ENCODE measurements at regions not wholly inside any gene's neighbourhood (a gene's known extent, or its start where the extent isn't known, plus 50 kb on each side); places are given as distances from the start of the nearest gene placed in this dataset.

DNA sequence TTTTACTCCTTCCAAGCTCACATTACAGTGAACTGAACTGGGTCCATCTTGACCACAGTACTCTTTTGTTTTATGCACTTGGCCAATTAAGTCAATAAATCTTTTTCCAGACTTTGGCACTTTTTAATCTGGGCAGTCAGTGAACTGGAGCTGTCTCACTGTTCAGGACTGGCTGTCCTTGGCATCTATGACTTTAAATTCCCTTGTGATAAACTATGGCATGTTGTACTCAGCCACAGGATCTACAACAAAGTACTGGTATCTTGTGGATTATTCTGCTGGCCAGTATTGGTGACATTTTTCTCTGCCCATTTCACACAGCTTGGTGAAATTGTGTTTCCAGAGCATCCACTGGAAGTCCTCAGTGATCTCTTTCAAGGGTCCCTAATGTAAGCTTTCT lies 1144.8 kb upstream of the SEMA6A start:
- Histone ChIP-seq H3F3A (ENCODE audit: insufficient read depth, low read length, poor library complexity, severe bottlenecking) (no peaks in the 10 kb centered on the region), H3K4me3 (ENCODE audit: low read length) (no peak overlapping the region), H3K27ac (ENCODE audit: low read length) (no peak overlapping the region), H3K9me3 (ENCODE audit: low read length) (peaks cover 3% of the 10 kb centered on the region), H3K9me2 (ENCODE audit: insufficient read depth, low read length) (no peaks in the 10 kb centered on the region), H3K36me3 (ENCODE audit: insufficient read depth, low read length) (no peaks in the 10 kb centered on the region), H3K79me2 (replicated peaks; ENCODE audit: insufficient read depth, low read length) (no peaks in the 10 kb centered on the region), H4K20me1 (ENCODE audit: insufficient read depth) (no peaks in the 10 kb centered on the region), H3K9ac (ENCODE audit: low read length) (no peak overlapping the region), H3K4me2 (ENCODE audit: low read length) (no peak overlapping the region), H2AFZ (ENCODE audit: low read depth, low read length) (no peak overlapping the region), H3K27me3 (ENCODE audit: insufficient read depth, low read depth, low read length) (no peaks in the 10 kb centered on the region)
- no peak for TF ChIP-seq RAD21 (conservative IDR thresholded peaks at IDR 0.05)
- TF ChIP-seq, protein P1, sequence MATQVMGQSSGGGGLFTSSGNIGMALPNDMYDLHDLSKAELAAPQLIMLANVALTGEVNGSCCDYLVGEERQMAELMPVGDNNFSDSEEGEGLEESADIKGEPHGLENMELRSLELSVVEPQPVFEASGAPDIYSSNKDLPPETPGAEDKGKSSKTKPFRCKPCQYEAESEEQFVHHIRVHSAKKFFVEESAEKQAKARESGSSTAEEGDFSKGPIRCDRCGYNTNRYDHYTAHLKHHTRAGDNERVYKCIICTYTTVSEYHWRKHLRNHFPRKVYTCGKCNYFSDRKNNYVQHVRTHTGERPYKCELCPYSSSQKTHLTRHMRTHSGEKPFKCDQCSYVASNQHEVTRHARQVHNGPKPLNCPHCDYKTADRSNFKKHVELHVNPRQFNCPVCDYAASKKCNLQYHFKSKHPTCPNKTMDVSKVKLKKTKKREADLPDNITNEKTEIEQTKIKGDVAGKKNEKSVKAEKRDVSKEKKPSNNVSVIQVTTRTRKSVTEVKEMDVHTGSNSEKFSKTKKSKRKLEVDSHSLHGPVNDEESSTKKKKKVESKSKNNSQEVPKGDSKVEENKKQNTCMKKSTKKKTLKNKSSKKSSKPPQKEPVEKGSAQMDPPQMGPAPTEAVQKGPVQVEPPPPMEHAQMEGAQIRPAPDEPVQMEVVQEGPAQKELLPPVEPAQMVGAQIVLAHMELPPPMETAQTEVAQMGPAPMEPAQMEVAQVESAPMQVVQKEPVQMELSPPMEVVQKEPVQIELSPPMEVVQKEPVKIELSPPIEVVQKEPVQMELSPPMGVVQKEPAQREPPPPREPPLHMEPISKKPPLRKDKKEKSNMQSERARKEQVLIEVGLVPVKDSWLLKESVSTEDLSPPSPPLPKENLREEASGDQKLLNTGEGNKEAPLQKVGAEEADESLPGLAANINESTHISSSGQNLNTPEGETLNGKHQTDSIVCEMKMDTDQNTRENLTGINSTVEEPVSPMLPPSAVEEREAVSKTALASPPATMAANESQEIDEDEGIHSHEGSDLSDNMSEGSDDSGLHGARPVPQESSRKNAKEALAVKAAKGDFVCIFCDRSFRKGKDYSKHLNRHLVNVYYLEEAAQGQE (IDR thresholded peaks at IDR 0.05; ENCODE audit: borderline replicate concordance) = no peak
- TF ChIP-seq EP300 (conservative IDR thresholded peaks at IDR 0.05; ENCODE audit: poor library complexity, severe bottlenecking) = no peak
- no peak for TF ChIP-seq SMC3 (conservative IDR thresholded peaks at IDR 0.05; ENCODE audit: poor library complexity)
- no peak for TF ChIP-seq MXI1 (conservative IDR thresholded peaks at IDR 0.05; ENCODE audit: poor library complexity, severe bottlenecking)
- no peak for TF ChIP-seq TAF1 (IDR thresholded peaks at IDR 0.05; ENCODE audit: low read depth)
- no peak for TF ChIP-seq POLR2AphosphoS5 (IDR thresholded peaks at IDR 0.05)
- no peak for TF ChIP-seq EZH2 (IDR thresholded peaks at IDR 0.05; ENCODE audit: borderline replicate concordance, insufficient read depth, low read length, poor library complexity, severe bottlenecking)
- TF ChIP-seq, protein P2, sequence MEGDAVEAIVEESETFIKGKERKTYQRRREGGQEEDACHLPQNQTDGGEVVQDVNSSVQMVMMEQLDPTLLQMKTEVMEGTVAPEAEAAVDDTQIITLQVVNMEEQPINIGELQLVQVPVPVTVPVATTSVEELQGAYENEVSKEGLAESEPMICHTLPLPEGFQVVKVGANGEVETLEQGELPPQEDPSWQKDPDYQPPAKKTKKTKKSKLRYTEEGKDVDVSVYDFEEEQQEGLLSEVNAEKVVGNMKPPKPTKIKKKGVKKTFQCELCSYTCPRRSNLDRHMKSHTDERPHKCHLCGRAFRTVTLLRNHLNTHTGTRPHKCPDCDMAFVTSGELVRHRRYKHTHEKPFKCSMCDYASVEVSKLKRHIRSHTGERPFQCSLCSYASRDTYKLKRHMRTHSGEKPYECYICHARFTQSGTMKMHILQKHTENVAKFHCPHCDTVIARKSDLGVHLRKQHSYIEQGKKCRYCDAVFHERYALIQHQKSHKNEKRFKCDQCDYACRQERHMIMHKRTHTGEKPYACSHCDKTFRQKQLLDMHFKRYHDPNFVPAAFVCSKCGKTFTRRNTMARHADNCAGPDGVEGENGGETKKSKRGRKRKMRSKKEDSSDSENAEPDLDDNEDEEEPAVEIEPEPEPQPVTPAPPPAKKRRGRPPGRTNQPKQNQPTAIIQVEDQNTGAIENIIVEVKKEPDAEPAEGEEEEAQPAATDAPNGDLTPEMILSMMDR (IDR thresholded peaks at IDR 0.05; ENCODE audit: poor library complexity, severe bottlenecking) = no peak

DNA sequence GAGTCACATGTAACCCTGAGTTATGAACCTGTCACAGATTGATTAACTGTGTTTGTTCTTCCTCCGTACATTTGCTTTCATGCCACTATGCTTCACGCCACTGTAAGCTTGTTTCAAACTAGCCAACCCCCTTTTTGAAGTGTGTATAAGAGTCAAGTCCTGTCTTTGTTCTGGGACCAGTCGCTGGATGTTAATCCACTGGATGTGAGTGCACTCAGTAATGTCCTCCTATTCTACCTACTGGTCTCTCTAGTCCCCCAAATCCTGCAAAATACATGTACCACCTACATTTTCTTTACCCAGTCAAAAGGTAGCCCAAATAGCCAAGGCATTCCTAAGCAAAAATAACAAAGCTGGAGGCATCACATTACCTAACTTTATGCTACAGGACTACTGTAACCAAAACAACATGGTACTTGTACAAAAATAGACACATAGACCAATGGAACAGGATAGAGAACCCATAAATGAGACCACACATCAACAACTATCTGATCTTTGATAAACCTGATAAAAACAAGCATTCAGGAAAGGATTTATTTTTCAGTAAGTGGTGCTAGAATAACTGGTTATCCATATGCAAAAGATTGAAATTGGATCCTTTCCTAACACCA lies 1139.1 kb upstream of the SEMA6A start:
- Histone ChIP-seq H3F3A (ENCODE audit: insufficient read depth, low read length, poor library complexity, severe bottlenecking) (no peaks in the 10 kb centered on the region), H4K20me1 (ENCODE audit: insufficient read depth) (no peaks in the 10 kb centered on the region), H3K27ac (ENCODE audit: low read length) (no peak overlapping the region), H3K79me2 (replicated peaks; ENCODE audit: insufficient read depth, low read length) (no peaks in the 10 kb centered on the region), H3K9me2 (ENCODE audit: insufficient read depth, low read length) (no peaks in the 10 kb centered on the region), H3K4me3 (ENCODE audit: low read length) (no peak overlapping the region), H3K27me3 (ENCODE audit: insufficient read depth, low read depth, low read length) (no peaks in the 10 kb centered on the region), H3K4me2 (ENCODE audit: low read length) (no peak overlapping the region), H2AFZ (ENCODE audit: low read depth, low read length) (no peak overlapping the region), H3K9ac (ENCODE audit: low read length) (no peak overlapping the region), H3K9me3 (ENCODE audit: low read length) (no peaks in the 10 kb centered on the region), H3K36me3 (ENCODE audit: insufficient read depth, low read length) (no peaks in the 10 kb centered on the region)
- TF ChIP-seq SMC3 (conservative IDR thresholded peaks at IDR 0.05; ENCODE audit: poor library complexity) (peak; percentile 15), RAD21 (conservative IDR thresholded peaks at IDR 0.05) (no peak)
